Lung microvascular endothelial cell (primary cell): ENCODE measurements at regions not wholly inside any gene's neighbourhood (a gene's known extent, or its start where the extent isn't known, plus 50 kb on each side); places are given as distances from the start of the nearest gene placed in this dataset.
A peak's percentile ranks its signal among the peaks of the same experiment; 100 is the strongest.

ENCODE experiments used
- DNase-seq, 2 donors: peaks; one replicate each; pipeline versions ENCODE4 v3.0.0 to v3.0.0-alpha.2; 2010; ENCODE audit warnings: low read depth in 2 of 2

GRCh38 chr11:30811226-30811755, 225.1 kb upstream of the MPPED2 start:
- no peak for DNase-seq

DNA sequence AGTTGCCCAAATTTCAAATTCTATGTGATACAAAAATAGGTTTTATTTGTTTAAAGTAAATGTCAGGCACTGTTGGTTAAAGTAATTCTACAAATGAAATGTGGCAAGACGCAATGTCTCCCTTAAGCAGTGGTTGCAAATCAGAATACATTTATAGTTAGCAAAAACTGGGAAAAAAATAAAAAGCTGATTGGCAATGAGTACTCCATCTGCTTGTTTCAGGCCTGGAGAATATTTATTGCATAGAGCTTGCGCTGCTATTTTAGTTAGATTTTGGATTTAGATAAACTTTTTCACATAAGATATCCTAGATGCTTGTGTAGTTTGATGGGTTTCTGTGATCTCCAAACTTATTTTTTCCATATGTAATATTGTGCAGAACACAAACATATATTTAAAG, 224.0 kb upstream of the MPPED2 start:
- no peak for DNase-seq

- no peak for DNase-seq
Observed at GRCh38 chr11:30801357-30801756, 215.2 kb upstream of the MPPED2 start.

GRCh38 chr11:30800904-30801303, 214.8 kb upstream of the MPPED2 start:
- no peak for DNase-seq

- DNase-seq: no peak
Observed at GRCh38 chr11:30798547-30799236, 212.5 kb upstream of the MPPED2 start.

DNA sequence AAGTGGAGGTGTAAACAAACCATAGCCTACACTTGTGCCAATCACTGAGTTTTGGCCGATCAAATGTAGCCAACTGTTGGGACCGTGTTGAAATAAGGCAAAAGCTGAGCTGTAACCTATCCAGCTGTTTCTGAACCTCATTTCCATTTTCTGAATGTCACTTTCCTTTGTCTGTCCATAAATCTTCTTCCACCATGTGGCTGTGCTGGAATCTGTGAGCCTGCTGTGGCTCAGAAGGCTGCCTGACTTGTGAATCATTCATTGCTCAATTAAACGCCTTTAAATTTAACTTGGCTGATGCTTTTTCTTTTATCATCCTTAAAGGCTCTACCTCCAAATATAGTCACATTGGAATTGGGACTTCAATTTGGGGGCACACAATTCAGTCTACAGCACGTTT, 203.1 kb upstream of the MPPED2 start:
- peak in 1 of 2 donors; percentile 6 for DNase-seq

DNA sequence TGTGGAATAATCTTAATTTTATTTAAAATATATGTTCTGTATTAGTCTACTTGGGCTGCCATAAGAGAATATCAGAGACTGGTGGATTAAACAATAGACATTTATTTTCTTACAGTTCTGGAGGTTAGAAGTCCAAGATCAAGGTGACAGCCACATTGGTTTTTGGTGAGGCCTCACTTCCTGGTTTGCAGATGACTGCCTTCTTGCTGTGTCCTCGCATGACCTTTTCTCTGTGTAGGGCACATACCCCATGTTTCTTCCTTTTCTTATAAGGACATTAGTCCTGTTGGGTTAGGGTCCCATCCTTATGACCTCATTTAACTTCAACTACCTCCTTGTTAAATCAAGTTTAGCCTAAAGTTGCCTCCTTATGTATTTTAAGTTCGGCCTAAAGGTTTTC, 202.7 kb upstream of the MPPED2 start:
- no peak for DNase-seq

DNA sequence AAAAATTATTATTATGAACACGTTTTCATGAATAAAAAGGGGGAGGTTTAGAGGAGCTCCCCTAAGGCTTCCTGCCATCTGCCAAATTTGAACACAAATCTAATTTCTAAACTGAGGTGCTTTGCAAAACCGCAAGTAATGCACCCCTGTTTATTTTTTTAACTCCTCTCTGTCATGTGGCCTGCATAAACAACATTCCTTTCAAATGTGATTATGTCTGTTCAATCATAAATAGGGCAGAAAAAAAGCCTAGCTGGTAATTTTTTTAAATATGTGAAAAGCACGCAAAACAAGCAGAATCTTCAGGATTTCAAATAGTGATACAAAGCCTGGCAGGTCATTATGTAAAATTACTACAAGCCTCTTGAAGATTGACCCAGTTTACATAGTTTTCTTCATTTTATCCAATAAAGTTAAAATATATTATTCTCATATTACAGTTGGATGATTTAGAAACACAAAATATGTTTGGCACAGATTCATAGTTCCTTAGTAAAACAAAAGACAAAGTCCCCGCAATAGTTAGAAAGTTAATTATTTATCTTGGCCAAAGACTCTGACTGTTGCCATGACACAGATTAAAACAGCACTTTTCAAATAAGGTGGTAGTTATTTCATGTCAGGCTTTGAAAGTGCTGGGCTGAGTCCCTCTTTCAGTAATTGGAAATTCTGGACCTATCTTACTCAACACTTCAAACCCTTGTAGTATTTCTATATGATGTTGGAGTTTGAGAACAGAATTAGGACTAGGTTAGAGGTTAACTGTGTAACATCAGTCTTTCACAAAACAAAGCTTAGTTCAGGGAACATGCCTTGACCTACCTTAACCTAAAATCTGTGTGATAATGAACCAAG, 200.3 kb upstream of the MPPED2 start:
- DNase-seq: peak in 1 of 2 donors; percentile 78

GRCh38 chr11:30778596-30778995, 192.4 kb upstream of the MPPED2 start:
- DNase-seq: no peak

- no peak for DNase-seq
Observed at GRCh38 chr11:30775233-30775522, 189.0 kb upstream of the MPPED2 start.

DNA sequence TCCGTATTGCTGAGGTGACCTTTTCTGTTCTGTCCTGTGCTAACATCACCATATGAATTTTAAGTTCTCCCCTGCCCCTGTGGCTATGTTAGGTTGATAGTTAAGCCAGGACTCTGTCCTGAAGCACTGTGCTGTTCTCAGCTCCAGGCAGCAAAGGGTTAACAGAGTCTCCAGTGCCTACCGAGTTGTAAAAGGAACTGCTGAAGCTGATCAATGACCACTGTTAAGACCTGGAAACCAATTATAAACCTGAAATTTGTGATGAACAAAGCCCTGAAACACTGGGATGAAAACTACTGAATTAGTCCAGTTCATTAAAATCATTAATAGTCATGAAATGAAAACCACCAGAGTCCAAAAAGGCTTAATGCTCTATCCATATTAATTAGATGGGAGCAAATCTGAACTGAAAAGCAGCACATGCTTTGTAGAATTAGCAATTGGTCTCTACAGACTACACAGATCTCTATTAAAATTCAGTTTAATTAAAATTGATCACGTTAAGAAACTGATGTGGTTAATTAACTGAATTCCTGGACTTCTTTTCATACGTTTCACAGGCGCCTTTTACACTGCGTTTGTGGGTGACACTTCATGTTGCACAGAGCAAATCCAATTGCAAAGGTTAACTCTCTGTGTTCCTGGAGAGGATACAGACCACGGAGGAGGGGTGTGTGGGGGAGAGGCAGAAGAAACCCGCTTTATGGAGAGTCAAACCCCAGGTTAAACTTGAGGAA, 188.5 kb upstream of the MPPED2 start:
- no peak for DNase-seq

DNA sequence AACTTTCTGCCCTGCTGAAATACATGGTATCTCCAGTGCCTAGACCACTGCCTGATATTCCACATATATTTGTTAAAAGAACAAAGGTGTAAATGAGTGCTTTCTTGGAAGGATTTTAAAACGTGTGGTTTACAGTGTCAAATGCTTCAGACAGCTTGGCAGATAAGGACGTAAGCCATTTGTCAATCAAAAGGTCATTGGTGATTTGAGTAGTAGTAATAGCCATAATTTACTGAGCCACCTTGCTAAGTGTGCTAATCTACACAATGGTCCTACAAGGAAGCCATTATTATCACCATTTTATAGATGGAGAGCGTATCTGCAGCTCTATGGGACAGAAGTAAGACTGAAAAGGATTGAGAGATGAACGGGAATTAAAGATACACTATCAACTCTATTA, 186.8 kb upstream of the MPPED2 start:
- DNase-seq: no peak

GRCh38 chr11:30763951-30764350, 177.8 kb upstream of the MPPED2 start:
- no peak for DNase-seq

DNA sequence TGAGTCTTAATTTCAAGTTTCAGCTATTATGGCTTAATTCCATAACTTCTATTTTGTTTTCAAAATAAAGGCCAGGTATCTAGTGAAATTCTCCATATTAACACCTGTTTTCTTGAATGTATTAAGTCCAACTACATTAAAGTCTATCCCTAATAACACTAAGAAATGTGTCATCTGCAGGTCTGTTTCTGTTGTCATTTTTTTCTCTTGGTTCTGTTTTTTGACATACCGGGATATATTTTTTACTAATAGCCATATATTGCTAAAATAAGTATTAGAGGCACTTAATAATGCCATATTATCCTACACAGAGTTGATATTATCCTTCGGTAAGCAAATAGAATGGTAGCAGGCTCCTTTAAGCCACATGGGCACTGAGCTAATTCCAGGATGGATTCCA, 176.0 kb upstream of the MPPED2 start:
- DNase-seq: no peak

DNA sequence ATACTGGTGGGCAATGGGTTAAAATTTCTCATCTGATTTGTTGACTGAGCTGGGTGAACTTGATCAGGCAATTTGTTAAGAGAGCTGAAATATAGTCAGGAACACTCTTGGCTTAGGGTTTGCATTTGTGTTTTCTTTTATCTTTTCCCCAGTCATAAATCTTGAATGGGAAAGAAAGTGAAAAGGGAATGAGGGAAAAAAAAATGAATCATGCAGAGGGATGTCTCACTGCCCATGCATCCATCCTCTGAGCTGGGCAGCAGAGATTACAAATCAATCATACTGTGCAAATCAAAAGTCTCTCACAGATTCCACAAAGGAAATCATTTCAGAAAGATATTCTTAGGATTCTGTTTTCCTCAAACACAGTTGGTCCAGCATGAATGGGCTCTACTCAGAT, 174.2 kb upstream of the MPPED2 start:
- DNase-seq: no peak

DNA sequence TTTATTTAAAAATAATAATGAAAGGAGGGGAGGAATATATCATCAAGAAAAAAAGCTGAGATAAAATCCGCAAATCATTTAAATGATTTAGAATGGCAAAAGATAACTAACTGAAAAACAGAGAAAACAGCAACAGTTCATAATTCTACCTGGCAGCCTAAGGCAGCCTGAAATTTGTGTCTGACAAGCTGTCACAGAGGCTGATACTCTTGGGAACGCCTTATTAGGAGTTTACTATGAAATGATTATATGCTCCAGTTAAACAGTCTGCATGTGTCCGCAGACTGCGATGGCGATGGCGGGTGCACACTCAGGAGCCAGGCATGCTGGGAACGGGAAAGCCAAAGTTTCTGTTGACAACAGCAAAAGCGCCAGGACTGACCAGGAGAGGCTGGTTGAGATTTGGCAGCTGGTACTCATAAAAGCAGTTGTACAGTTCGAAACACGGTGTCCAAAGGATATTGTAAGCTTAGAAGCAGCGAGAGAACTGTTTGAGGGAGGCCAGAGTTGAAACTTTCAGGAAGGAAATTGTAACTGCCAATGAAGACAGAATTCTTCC, 172.9 kb upstream of the MPPED2 start:
- no peak for DNase-seq

GRCh38 chr11:30758518-30758917, 172.4 kb upstream of the MPPED2 start:
- DNase-seq: no peak

DNA sequence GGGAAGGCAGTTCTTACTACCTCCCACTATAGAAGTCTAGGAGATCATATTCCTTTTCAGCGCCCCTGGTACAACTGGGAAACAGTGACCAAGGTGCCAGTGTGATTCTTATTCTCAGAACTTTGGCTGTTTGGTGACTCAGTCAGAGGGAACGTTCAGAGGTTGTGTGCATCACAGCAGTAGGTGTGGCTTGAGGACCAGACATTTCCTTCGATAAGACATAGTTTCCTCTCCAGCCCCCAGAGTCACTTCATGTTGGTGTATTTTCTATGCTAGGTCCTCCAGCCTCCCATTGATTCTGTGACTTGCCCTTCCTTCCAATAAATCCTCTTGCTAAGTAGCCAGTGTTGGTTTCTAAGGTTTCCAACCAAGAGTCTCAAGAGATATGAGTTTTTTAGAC, 171.9 kb upstream of the MPPED2 start:
- no peak for DNase-seq

GRCh38 chr11:30753994-30754393, 167.8 kb upstream of the MPPED2 start:
- DNase-seq: no peak

GRCh38 chr11:30753504-30753903, 167.4 kb upstream of the MPPED2 start:
- DNase-seq: no peak

GRCh38 chr11:30749268-30749667, 163.1 kb upstream of the MPPED2 start:
- no peak for DNase-seq

- DNase-seq: no peak
Observed at GRCh38 chr11:30741039-30741550, 154.9 kb upstream of the MPPED2 start.
